ENCODE measurements at regions not wholly inside any gene's neighbourhood (a gene's known extent, or its start where the extent isn't known, plus 50 kb on each side); places are given as distances from the start of the nearest gene placed in this dataset.
A peak's percentile ranks its signal among the peaks of the same experiment; 100 is the strongest.

GRCh38 chrX:16431266-16431665, 218.7 kb upstream of the S100G start:
- no peaks in the 10 kb centered on the region for H3K4me1 ChIP-seq
- TF ChIP-seq EP300 (IDR thresholded peaks at IDR 0.05) (no peak), POLR2AphosphoS5 (IDR thresholded peaks at IDR 0.05) (no peak), POLR2A (IDR thresholded peaks at IDR 0.05) (no peak)
- TF ChIP-seq, protein P1, sequence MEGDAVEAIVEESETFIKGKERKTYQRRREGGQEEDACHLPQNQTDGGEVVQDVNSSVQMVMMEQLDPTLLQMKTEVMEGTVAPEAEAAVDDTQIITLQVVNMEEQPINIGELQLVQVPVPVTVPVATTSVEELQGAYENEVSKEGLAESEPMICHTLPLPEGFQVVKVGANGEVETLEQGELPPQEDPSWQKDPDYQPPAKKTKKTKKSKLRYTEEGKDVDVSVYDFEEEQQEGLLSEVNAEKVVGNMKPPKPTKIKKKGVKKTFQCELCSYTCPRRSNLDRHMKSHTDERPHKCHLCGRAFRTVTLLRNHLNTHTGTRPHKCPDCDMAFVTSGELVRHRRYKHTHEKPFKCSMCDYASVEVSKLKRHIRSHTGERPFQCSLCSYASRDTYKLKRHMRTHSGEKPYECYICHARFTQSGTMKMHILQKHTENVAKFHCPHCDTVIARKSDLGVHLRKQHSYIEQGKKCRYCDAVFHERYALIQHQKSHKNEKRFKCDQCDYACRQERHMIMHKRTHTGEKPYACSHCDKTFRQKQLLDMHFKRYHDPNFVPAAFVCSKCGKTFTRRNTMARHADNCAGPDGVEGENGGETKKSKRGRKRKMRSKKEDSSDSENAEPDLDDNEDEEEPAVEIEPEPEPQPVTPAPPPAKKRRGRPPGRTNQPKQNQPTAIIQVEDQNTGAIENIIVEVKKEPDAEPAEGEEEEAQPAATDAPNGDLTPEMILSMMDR (IDR thresholded peaks at IDR 0.05) = no peak

DNA sequence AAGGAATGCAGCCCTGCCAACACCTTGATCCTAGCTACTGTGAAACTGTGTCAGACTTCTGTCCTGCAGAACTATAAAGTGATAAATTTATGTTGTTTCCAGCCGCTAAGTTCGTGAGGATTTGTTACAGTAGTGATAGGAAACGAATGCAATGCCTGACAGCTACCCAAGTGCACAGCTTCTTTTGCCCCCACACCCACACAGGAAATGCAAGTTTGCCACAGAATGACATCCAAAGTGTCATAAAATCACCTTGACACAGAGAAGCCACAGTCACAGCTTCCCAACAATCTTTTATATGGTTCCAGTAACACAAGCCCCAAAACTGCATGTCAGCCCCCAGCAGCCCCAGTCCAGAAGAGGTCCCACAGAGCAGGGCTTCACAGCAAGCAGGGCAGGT, 216.9 kb upstream of the S100G start:
- WGBS, 2 donors (ENCODE audit: low coverage in 1 of 2) = 90% methylated on average over 2 of the region's 3 CpGs; no CpG with 5 or more reads in 1 of the 2 donors
- H3K9me3 ChIP-seq = no peaks in the 10 kb centered on the region
- H3K4me1 ChIP-seq = no peaks in the 10 kb centered on the region
- H3K36me3 ChIP-seq = no peaks in the 10 kb centered on the region
- TF ChIP-seq EP300 (IDR thresholded peaks at IDR 0.05) (no peak), POLR2AphosphoS5 (IDR thresholded peaks at IDR 0.05) (no peak), POLR2A (IDR thresholded peaks at IDR 0.05) (no peak)
- TF ChIP-seq, protein P1 (IDR thresholded peaks at IDR 0.05) = no peak
- no peaks in the 10 kb centered on the region for H3K27me3 ChIP-seq
- H3K27ac ChIP-seq = no peak overlapping the region
- ATAC-seq = no peak
- H3K4me3 ChIP-seq = no peak overlapping the region

More at GRCh38 chrX:16431266-16431665, 218.7 kb upstream of the S100G start:
- Histone ChIP-seq H3K27me3 (no peaks in the 10 kb centered on the region), H3K36me3 (no peaks in the 10 kb centered on the region), H3K9me3 (no peaks in the 10 kb centered on the region), H3K27ac (no peak overlapping the region), H3K4me3 (no peak overlapping the region)
- no peak for ATAC-seq
- 89 to 100% methylated on average over 1 of the region's 1 CpG for WGBS, 2 donors (ENCODE audit: low coverage in 1 of 2)

DNA sequence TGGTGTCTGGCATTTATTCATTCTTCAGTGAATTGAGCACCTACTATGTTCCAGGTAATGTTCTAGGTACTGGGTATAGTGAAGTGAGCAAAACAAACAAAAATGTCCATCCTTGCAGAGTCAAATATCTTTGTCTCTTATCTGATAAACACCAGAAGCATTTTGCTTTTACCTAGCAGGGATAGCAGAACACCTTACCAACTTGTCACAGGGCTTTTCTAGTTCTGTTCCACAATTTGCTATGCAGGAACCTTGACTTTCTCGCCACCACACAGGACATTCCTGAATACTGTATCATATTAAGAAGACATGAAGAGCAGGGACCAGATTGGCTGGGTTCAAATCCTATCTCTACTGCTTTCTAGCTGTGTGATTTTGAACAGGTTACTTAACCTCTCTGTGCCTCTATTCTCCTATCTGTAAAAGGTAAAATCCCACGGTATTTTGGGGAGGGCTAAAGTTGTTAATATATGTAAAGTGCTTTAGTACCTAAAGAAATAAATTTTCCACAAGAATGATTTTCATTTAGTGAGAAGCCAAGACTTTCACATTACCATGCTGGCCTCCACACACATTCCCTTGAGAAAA, 214.5 kb upstream of the S100G start:
- Histone ChIP-seq H3K9me3 (no peaks in the 10 kb centered on the region), H3K27ac (no peak overlapping the region), H3K4me3 (no peak overlapping the region), H3K36me3 (no peaks in the 10 kb centered on the region), H3K4me1 (no peaks in the 10 kb centered on the region), H3K27me3 (no peaks in the 10 kb centered on the region)
- ATAC-seq = no peak
- WGBS, 2 donors (ENCODE audit: low coverage in 1 of 2) = 79 to 83% methylated on average over 2 of the region's 2 CpGs
- TF ChIP-seq EP300 (IDR thresholded peaks at IDR 0.05) (no peak), POLR2A (IDR thresholded peaks at IDR 0.05) (no peak)
- TF ChIP-seq, protein P1 (IDR thresholded peaks at IDR 0.05) = no peak

GRCh38 chrX:16436348-16437188, 213.4 kb upstream of the S100G start:
- WGBS, 2 donors (ENCODE audit: low coverage in 1 of 2) = 26 to 41% methylated on average over 5 to 10 of the region's 12 CpGs
- no peak overlapping the region for H3K27ac ChIP-seq
- H3K27me3 ChIP-seq = no peaks in the 10 kb centered on the region
- no peaks in the 10 kb centered on the region for H3K36me3 ChIP-seq
- no peaks in the 10 kb centered on the region for H3K4me1 ChIP-seq
- peak; percentile 68 for ATAC-seq
- no peak overlapping the region for H3K4me3 ChIP-seq
- TF ChIP-seq EP300 (IDR thresholded peaks at IDR 0.05) (no peak), POLR2AphosphoS5 (IDR thresholded peaks at IDR 0.05) (no peak), POLR2A (IDR thresholded peaks at IDR 0.05) (no peak)
- TF ChIP-seq, protein P1 (IDR thresholded peaks at IDR 0.05) = peak; percentile 12 to 69 (median 32)
- no peaks in the 10 kb centered on the region for H3K9me3 ChIP-seq

- no peak for ATAC-seq
- no peaks in the 10 kb centered on the region for H3K36me3 ChIP-seq
- H3K4me3 ChIP-seq = no peak overlapping the region
- H3K4me1 ChIP-seq = no peaks in the 10 kb centered on the region
- no peaks in the 10 kb centered on the region for H3K9me3 ChIP-seq
- no peak for TF ChIP-seq EP300 (IDR thresholded peaks at IDR 0.05)
- TF ChIP-seq, protein P1 (IDR thresholded peaks at IDR 0.05) = no peak
- no peak for TF ChIP-seq POLR2A (IDR thresholded peaks at IDR 0.05)
- no peak for TF ChIP-seq POLR2AphosphoS5 (IDR thresholded peaks at IDR 0.05)
- H3K27ac ChIP-seq = no peak overlapping the region
- no peaks in the 10 kb centered on the region for H3K27me3 ChIP-seq
Measured at GRCh38 chrX:16440446-16440845, 209.5 kb upstream of the S100G start.
